ENCODE measurements at regions not wholly inside any gene's neighbourhood (a gene's known extent, or its start where the extent isn't known, plus 50 kb on each side); places are given as distances from the start of the nearest gene placed in this dataset.
"Not testable (repeated sequence)": the region's sequence is repeated elsewhere in the genome, so short reads cannot be mapped to it uniquely, and the experiment has no call there.

DNA sequence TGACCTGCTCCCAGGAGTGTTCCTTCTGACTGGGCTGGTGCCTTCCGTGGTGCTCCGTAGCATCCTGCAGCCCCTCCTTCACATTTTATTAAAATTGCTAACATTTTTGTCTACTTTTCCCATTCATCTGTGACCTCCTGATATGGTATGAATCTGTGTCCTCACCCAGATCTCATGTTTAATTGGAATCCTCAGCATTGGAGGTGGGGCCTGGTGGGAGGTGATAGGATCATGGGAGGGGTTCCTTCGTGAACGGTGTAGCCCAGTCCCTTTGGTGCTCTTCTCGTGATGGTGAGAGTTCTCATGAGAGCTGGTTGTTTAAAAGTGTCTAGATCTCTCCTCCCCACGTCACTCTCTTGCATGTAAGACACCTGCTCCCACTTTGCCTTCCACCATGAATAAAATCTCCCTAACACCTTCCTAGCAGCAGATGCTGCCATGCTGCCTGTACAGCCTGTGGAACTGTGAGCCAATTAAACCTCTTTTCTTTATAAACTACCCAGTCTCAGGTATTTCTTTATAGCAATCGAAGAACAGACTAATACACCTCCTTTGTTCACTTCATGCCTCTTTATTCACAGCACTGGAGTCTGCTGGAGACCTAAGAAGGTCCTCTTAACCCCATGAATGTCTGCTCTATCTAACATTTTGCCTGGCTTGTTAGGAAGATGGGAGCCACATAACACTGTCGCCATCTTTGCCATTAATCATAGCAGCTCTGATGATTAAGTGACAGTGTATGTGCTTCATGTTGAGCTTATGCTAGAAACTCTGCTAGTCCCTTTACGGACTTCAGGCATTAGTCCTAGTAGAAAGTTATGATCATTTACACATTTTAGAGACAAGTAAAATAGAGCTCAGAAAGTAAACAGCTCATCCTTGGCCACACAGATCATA lies 377.7 kb upstream of the MAF start:
- DNase-seq, result no peak

- no peak for DNase-seq
These were observed 372.8 kb upstream of the MAF start for GRCh38 chr16:79973320-79973719.

DNA sequence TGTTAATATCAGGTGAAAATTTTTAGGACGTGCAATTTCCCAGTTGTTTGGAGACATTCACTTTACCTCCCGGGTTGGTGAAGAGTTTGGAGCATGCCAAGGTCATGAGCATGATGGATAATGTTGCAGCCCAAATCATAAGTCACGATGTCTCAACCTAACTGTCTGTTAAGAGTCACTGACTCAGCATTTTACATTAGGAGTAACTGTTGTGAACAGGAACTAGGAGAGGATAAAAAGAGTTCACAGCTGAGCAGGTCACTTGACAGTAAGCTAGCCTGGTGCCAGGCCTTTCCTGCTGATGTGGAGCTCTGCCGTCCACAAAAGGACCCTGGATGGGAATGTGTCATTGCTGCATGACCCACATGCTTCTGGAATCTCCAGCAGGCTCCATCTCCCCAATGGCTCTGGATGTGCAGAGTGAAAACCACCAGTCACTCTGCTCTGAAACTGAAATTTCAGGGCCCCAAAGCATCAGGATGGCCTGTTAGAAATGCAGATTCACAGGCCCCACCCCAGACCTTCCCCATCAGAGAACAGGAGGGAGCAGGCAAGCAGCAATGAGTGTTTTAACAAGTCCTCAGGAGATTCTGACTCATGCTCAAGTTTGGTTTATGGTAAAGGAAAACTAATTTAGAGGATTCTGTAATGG lies 371.6 kb upstream of the MAF start:
- no peak for DNase-seq

- DNase-seq, result no peak
These were observed 370.7 kb upstream of the MAF start for GRCh38 chr16:79971237-79971572.

DNA sequence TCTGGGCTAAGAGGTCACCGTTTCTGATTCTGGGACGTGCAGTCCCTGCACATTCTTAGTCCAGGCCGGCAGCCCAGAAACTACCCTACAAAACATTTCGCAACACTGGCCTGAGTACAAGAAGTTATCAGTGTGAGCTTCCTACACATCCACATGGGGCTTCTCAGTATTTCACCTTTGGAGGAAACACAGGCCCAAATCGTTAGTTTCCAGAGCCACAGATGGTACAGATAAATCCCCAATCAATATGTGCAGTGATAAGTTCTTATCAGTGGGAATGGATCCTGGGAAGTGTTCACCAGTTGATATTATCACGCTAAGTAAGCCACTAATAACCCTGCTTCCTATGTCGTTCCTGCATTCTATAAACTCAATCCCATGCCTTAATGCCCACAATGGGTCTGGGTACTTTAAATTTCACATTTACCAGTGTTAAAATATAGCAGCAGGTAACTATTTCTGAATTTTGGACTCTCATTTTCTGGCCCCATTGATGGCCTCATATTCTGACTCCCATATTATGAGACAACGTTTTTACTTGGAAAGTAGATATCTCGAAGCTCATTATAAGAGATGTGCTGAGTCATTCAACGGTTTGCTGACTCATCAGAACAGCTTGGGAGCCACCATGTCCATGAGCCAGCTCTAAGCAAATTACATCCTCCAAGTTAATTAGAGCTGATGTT lies 370.2 kb upstream of the MAF start:
- DNase-seq, result no peak

- no peak for DNase-seq
These were observed 369.6 kb upstream of the MAF start for GRCh38 chr16:79970087-79970486.

GRCh38 chr16:79969458-79969857 lies 368.9 kb upstream of the MAF start:
- DNase-seq, result no peak

DNA sequence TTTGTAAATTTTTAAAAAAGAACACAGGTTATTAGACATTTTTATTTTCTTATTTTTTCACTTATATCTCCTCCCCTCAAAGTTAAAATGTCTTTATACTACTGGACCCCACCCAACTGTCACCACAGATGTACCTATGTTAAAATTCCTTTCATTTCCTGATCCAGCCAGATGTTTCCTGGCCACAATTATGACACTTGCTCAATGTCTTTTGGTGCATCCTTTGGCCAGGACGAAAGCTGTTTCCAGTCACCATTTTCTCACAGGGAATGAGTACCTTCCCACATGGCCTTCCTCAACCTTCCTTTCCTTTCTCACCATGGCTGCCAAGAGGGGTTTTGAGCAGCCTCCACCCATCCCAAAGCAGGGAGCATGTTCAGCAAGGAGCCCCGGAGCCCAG lies 365.7 kb upstream of the MAF start:
- no peak for DNase-seq

DNA sequence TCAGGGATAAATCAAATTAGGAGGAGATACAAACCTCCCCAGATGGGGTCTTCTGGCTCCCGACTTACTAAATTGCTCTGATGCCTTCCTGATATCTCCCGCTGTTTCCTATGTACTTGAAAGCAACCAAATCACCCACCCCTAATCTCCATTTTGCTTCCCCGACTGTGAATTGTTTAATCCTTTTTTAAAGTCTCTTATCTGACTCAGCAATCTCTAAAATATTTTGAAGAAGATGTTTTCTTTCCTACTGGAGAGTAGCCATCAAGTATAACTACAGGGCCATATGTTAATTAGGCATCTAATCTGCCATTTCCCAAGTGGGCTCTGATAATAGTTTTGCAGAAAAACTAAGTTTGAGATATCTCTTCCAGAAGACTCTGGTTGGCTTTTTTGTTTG lies 365.2 kb upstream of the MAF start:
- DNase-seq, result no peak

DNA sequence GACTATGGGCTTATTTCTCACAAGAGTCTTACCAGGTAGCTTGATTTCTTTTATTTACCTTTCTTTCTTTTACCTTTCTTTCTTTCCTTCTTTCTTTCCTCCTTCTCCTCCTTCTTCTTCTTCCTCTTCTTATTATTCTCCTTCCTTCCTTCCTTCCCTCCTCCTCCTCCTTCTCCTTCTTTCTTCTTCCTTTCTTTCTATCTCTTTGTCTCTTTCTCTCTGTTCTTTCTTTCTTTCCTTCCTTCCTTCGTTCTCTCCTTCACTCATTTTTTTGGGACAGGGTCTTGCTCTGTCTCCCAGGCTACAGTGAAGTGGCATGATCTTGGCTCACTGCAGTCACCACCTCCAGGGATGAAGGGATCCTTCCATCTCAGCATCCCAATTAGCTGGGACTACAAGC lies 363.6 kb upstream of the MAF start:
- no peak for DNase-seq

DNA sequence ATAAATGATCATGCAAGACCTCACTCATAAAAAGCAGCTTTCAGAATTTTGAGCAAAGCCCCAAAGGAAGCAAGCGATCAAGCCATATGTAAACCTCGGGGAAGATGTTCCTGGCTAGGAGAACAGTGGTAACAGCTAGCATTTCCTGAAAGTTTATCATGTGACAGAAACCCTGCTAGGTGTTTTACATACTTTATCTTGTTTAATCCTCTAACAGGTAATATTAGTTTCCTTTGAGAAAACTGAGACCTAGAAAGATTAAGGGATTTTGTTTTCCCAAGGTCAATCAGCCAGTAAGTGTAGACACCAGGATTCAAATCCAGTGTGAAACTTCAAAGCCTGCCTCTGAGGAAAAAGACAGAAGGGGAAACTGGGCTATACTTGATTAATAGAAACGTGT lies 362.4 kb upstream of the MAF start:
- no peak for DNase-seq

GRCh38 chr16:79959226-79959625 lies 358.7 kb upstream of the MAF start:
- DNase-seq, result no peak

- no peak for DNase-seq
These were observed 354.6 kb upstream of the MAF start for GRCh38 chr16:79954921-79955705.

- DNase-seq, result no peak
These were observed 350.6 kb upstream of the MAF start for GRCh38 chr16:79950932-79951719.

- DNase-seq, result no peak
These were observed 348.9 kb upstream of the MAF start for GRCh38 chr16:79949417-79949816.

- no peak for DNase-seq
These were observed 347.2 kb upstream of the MAF start for GRCh38 chr16:79947771-79948170.

DNA sequence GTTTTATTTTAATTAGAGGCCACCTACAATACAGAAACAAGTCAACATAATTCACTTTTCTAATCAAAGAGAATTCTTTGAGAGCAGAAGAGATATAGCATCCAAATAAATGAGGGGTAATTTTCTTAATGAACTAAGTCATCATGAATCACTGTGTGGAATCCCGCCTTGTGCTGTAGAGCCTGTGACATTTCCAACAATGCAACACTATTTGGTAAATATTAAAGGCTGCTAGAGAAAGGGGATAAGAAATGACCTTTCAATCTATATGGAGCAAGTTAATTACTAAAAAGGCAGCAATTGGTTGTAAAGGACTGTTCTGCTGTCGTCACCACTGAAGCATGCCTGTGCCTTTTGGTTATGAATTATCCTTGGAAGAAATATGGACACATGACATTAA lies 345.7 kb upstream of the MAF start:
- DNase-seq, result no peak

DNA sequence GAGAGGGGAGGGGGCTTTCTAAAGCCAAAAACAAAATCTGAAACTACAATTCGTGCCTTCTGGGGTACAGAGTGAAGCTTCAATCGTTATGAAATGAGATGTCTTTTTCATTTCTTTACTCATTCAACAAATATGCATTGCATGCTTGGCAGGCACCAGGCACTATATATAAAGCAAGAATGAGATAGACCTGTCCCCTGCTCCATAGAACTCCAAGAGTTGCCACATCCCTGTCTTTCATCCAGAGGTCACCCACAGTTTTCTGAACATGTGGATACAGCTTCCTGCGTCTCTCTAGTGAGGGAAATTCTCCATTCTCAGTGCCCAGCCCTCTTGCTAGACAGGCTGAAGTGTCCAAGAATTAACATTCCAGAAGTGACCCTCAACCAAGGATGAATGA lies 343.2 kb upstream of the MAF start:
- no peak for DNase-seq

- DNase-seq, result no peak
These were observed 338.0 kb upstream of the MAF start for GRCh38 chr16:79938575-79938974.

- not testable (repeated sequence) for DNase-seq
These were observed 337.1 kb upstream of the MAF start for GRCh38 chr16:79937671-79938070.

- no peak for DNase-seq
These were observed 333.1 kb upstream of the MAF start for GRCh38 chr16:79933603-79934002.

DNA sequence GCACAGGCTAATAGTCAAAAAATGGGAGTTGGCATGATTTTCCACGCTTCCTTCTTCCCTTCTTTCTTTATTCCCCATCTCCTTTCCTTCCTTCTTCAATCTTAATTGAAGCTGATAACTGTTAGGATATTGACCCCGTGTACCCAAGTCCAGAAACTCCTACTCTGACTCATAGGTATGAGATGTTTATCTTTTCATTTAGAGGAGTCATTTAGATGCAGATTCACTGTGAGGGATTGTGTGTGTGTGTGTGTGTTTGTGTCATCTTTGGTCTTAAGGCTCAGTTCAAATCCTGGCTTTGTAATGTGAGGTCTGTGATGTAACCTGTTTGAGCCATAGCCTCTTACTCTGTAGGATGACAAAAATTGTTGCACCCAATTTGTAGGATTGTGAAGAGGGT lies 332.0 kb upstream of the MAF start:
- DNase-seq, result no peak

Data from renal pelvis (tissue), 1 donor.